ENCODE measurements at regions not wholly inside any gene's neighbourhood (a gene's known extent, or its start where the extent isn't known, plus 50 kb on each side); places are given as distances from the start of the nearest gene placed in this dataset.

DNA sequence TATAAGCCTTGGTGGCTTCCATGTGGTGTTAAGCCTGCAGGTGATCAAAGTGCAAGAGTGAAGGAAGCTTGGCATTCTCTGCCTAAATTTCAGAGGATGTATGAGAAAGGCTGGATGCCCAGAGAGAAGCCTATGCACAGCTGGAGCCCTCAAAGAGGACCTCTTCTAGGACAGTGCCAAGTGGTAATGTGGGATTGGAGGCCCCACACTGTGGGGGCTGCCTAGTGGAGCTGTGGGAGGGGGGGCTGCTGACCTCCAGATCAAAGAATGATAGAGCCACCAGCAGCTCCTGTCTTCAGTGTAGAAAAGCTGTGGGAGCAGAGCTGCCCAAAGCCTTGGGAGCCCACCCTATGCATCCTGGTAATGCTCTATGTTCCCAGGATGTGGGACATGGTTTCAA is 1512.7 kb upstream of the TPTE start:
- TF ChIP-seq IKZF2 (IDR thresholded peaks at IDR 0.05), result no peak
- no peak for TF ChIP-seq SREBF2 (IDR thresholded peaks at IDR 0.05; ENCODE audit: low read length)
- TF ChIP-seq, protein P1, sequence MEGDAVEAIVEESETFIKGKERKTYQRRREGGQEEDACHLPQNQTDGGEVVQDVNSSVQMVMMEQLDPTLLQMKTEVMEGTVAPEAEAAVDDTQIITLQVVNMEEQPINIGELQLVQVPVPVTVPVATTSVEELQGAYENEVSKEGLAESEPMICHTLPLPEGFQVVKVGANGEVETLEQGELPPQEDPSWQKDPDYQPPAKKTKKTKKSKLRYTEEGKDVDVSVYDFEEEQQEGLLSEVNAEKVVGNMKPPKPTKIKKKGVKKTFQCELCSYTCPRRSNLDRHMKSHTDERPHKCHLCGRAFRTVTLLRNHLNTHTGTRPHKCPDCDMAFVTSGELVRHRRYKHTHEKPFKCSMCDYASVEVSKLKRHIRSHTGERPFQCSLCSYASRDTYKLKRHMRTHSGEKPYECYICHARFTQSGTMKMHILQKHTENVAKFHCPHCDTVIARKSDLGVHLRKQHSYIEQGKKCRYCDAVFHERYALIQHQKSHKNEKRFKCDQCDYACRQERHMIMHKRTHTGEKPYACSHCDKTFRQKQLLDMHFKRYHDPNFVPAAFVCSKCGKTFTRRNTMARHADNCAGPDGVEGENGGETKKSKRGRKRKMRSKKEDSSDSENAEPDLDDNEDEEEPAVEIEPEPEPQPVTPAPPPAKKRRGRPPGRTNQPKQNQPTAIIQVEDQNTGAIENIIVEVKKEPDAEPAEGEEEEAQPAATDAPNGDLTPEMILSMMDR (IDR thresholded peaks at IDR 0.05 in 2 of 3, conservative IDR thresholded peaks at IDR 0.05 in 1 of 3; ENCODE audit: control insufficient read depth in 2 of 3, extremely low read depth in 1 of 3, insufficient read depth in 1 of 3, low read depth in 3 of 3, low read length in 3 of 3), result no peak
- no peak for TF ChIP-seq NFIC (IDR thresholded peaks at IDR 0.05; ENCODE audit: low read depth, low read length)
- TF ChIP-seq SUPT20H (IDR thresholded peaks at IDR 0.05; ENCODE audit: borderline replicate concordance, control insufficient read depth, low read depth, low read length), result no peak
- no peak for TF ChIP-seq NFXL1 (IDR thresholded peaks at IDR 0.05; ENCODE audit: borderline replicate concordance)
- no peak for TF ChIP-seq TCF3 (IDR thresholded peaks at IDR 0.05; ENCODE audit: borderline replicate concordance, insufficient read depth, low read depth, low read length)
- TF ChIP-seq BACH1 (IDR thresholded peaks at IDR 0.05; ENCODE audit: borderline replicate concordance), result no peak
